Panc1 (cell line): ENCODE measurements at regions not wholly inside any gene's neighbourhood (a gene's known extent, or its start where the extent isn't known, plus 50 kb on each side); places are given as distances from the start of the nearest gene placed in this dataset.

Experiments used
- ATAC-seq: fragments of 200-7000 bp; cut with Tn5 transposase; 2 replicates; pipeline ENCODE4 v1.9.1; 2020; ENCODE audit warnings: mild to moderate bottlenecking, moderate library complexity
- BruUV-seq: library from RNA; stranded (reverse); fragments of 400-500 nt; replicated peaks from 2 replicates; lab custom pipeline; 2021; lab: Mats Ljungman, UMichigan
- CTCF ChIA-PET: fragments of 300-600 bp; sonication (Branson Sonifier 250); formaldehyde crosslinking; loops from one replicate; lab custom pipeline; 2022; ENCODE audit warnings: antibody characterized with exemption; lab: Charles Lee
- POLR2A ChIA-PET: fragments of 300-600 bp; sonication (Branson Sonifier 250); formaldehyde crosslinking; loops from one replicate; lab custom pipeline; 2022; ENCODE audit warnings: antibody characterized with exemption; lab: Charles Lee
- DNase-seq: peaks from one replicate; pipeline ENCODE4 v3.0.0-alpha.2; 2010; ENCODE audit warnings: low read depth, low spot score
- H3K27ac ChIP-seq: 2 replicates; pipeline ENCODE4 v1.5.1; 2011; ENCODE audit warnings: mild to moderate bottlenecking, low read length, inconsistent platforms
- H3K27me3 ChIP-seq: fragments of 200-500 bp; sonication (Bioruptor generic); 2 replicates; pipeline ENCODE4 v1.6.0; 2014; ENCODE audit warnings: low read length, inconsistent platforms; ENCODE audit not compliant: control insufficient read depth, insufficient read depth
- H3K36me3 ChIP-seq: fragments of 200-500 bp; sonication (Bioruptor generic); 2 replicates; pipeline ENCODE4 v1.5.1; 2014; ENCODE audit warnings: inconsistent platforms, mild to moderate bottlenecking, low read length, moderate library complexity; ENCODE audit not compliant: control insufficient read depth, insufficient read depth
- H3K4me1 ChIP-seq: 2 replicates; pipeline ENCODE4 v1.5.1; 2011; ENCODE audit warnings: inconsistent platforms, mild to moderate bottlenecking, low read length, moderate library complexity; ENCODE audit not compliant: control insufficient read depth, insufficient read depth
- H3K4me3 ChIP-seq, 2 experiments: 2 replicates each; pipeline ENCODE4 v1.5.1; 2011 to 2012; ENCODE audit warnings: low read depth in 2 of 2, low read length in 2 of 2, mild to moderate bottlenecking in 2 of 2, inconsistent platforms in 1 of 2, moderate library complexity in 1 of 2
- H3K9me3 ChIP-seq: fragments of 200-500 bp; sonication (Bioruptor generic); 2 replicates; pipeline ENCODE4 v1.5.1; 2014; ENCODE audit warnings: low read depth, mild to moderate bottlenecking, inconsistent platforms, low read length, moderate library complexity; ENCODE audit not compliant: control insufficient read depth, insufficient read depth
- CTCF ChIP-seq: fragments of 450-650 bp; IDR thresholded peaks from 2 replicates; pipeline ENCODE4 v1.5.1; 2017; ENCODE audit warnings: mild to moderate bottlenecking
- POLR2AphosphoS5 ChIP-seq: IDR thresholded peaks from 2 replicates; pipeline ENCODE4 v1.6.1; 2012; ENCODE audit warnings: mild to moderate bottlenecking, low read depth, low read length, moderate library complexity
- REST ChIP-seq, 2 experiments: IDR thresholded peaks; 2 replicates each; pipeline ENCODE4 v1.6.1; 2011 to 2012; ENCODE audit warnings: low read depth in 2 of 2, control low read depth in 1 of 2, low read length in 1 of 2, mild to moderate bottlenecking in 1 of 2, moderate library complexity in 1 of 2; ENCODE audit not compliant: insufficient read depth in 1 of 2
- SIN3A ChIP-seq: IDR thresholded peaks from 2 replicates; pipeline ENCODE4 v1.6.1; 2012; ENCODE audit warnings: low read depth, mild to moderate bottlenecking, low read length, moderate library complexity, borderline replicate concordance; ENCODE audit not compliant: insufficient read depth
- TCF7L2 ChIP-seq: IDR thresholded peaks from 2 replicates; pipeline ENCODE4 v1.6.1; 2011; ENCODE audit warnings: mild to moderate bottlenecking, low read depth, low read length, inconsistent platforms
- in situ Hi-C: cut with HindIII; loops from 2 replicates; pipeline ENCODE4 v1.10.0; 2016; ENCODE audit warnings: low sequenced_read_pairs, low pct_unique_long_range_greater_than_20kb
- intact Hi-C: fragments of 100-400 bp; cut with micrococcal nuclease; formaldehyde crosslinking; loops from one replicate; pipeline ENCODE4 v1.10.0; 2022; ENCODE audit not compliant: unreplicated experiment

- no peaks in the 10 kb centered on the region for H3K9me3 ChIP-seq
- intact Hi-C loops (no loop called here), in situ Hi-C loops (no loop called here)
- no peaks in the 10 kb centered on the region for H3K4me1 ChIP-seq
- DNase-seq (no peak), ATAC-seq (no peak)
- ChIA-PET CTCF (interaction anchor here (0.5 to 0.7 kb wide), 2 partner anchors 36 to 1154 kb away, joined by 3 read pairs; no protein-coding TSS in a partner anchor), POLR2A (no interaction called here)
- BruUV-seq: no TSS peak
- H3K4me3 ChIP-seq: no peak overlapping the region
- H3K27me3 ChIP-seq: peaks cover 18% of the 10 kb centered on the region; the same call in 1 of the 2 replicates
- H3K36me3 ChIP-seq: no peaks in the 10 kb centered on the region
- TF ChIP-seq POLR2AphosphoS5 (no peak), CTCF (no peak), TCF7L2 (no peak), SIN3A (no peak), REST (IDR thresholded peaks at IDR 0.05; ENCODE audit: insufficient read depth in 1 of 2, low read depth in 2 of 2, low read length in 1 of 2) (no peak)
- no peak overlapping the region for H3K27ac ChIP-seq
These were observed 368.0 kb upstream of the MYT1L start for GRCh38 chr2:2699121-2699505.

- no peaks in the 10 kb centered on the region for H3K4me1 ChIP-seq
- no peaks in the 10 kb centered on the region for H3K9me3 ChIP-seq
- H3K36me3 ChIP-seq: no peaks in the 10 kb centered on the region
- no peak overlapping the region for H3K27ac ChIP-seq
- no peak for DNase-seq
- in situ Hi-C loops (no loop called here), intact Hi-C loops (no loop called here)
- TF ChIP-seq REST (IDR thresholded peaks at IDR 0.05; ENCODE audit: insufficient read depth in 1 of 2, low read depth in 2 of 2, low read length in 1 of 2): no peak
- TF ChIP-seq POLR2AphosphoS5: no peak
- TF ChIP-seq TCF7L2: 0 out of 2 replicates have a peak, but pooled peaks have one; percentile 27
- TF ChIP-seq SIN3A: no peak
- TF ChIP-seq CTCF: no peak; the same call in 1 of the 2 replicates
- peaks cover 20% of the 10 kb centered on the region; the same call in 1 of the 2 replicates for H3K27me3 ChIP-seq
- BruUV-seq: no TSS peak
- H3K4me3 ChIP-seq: no peak overlapping the region
- POLR2A ChIA-PET: no interaction called here
- CTCF ChIA-PET: interaction anchor here (0.5 to 0.7 kb wide), 2 partner anchors 36 to 1154 kb away, joined by 3 read pairs; no protein-coding TSS in a partner anchor
- ATAC-seq: peak; percentile 63; the same call in 1 of the 2 replicates
These were observed 367.4 kb upstream of the MYT1L start for GRCh38 chr2:2698182-2699120.
